ENCODE measurements at regions not wholly inside any gene's neighbourhood (a gene's known extent, or its start where the extent isn't known, plus 50 kb on each side); places are given as distances from the start of the nearest gene placed in this dataset.

- no peak for FAIRE-seq
- DNase-seq (ENCODE audit: low spot score): no peak
Measured at GRCh38 chr5:141800617-141801016, 77.6 kb downstream of the PCDH1 start.

- no peak for FAIRE-seq
- DNase-seq (ENCODE audit: low spot score): no peak
Measured at GRCh38 chr5:141799507-141800167, 78.6 kb downstream of the PCDH1 start.

- FAIRE-seq (no peak), DNase-seq (ENCODE audit: low spot score) (no peak)
Measured at GRCh38 chr5:141797425-141797824, 80.8 kb downstream of the PCDH1 start.

GRCh38 chr5:141795421-141795820, 82.8 kb downstream of the PCDH1 start:
- FAIRE-seq: no peak

GRCh38 chr5:141793881-141794280, 84.3 kb downstream of the PCDH1 start:
- no peak for FAIRE-seq
- no peak for DNase-seq (ENCODE audit: low spot score)

More at GRCh38 chr5:141795421-141795820, 82.8 kb downstream of the PCDH1 start:
- no peak for DNase-seq (ENCODE audit: low spot score)

- DNase-seq (ENCODE audit: low spot score) (no peak), FAIRE-seq (no peak)
Measured at GRCh38 chr5:141793403-141793802, 84.8 kb downstream of the PCDH1 start.

GRCh38 chr5:141790630-141791029, 87.6 kb downstream of the PCDH1 start:
- no peak for DNase-seq (ENCODE audit: low spot score)
- FAIRE-seq: no peak

GRCh38 chr5:141789330-141789729, 88.9 kb downstream of the PCDH1 start:
- no peak for DNase-seq (ENCODE audit: low spot score)
- no peak for FAIRE-seq

- no peak for FAIRE-seq
Measured at GRCh38 chr5:141788296-141788970, 89.8 kb downstream of the PCDH1 start.

GRCh38 chr5:141787376-141787775, 90.8 kb downstream of the PCDH1 start:
- DNase-seq (ENCODE audit: low spot score): no peak
- FAIRE-seq: no peak

More at GRCh38 chr5:141788296-141788970, 89.8 kb downstream of the PCDH1 start:
- no peak for DNase-seq (ENCODE audit: low spot score)

GRCh38 chr5:141786700-141787099, 91.5 kb downstream of the PCDH1 start:
- FAIRE-seq (no peak), DNase-seq (ENCODE audit: low spot score) (no peak)

- FAIRE-seq (no peak), DNase-seq (ENCODE audit: low spot score) (no peak)
Measured at GRCh38 chr5:141785711-141786110, 92.5 kb downstream of the PCDH1 start.

GRCh38 chr5:141785135-141785534, 93.1 kb downstream of the PCDH1 start:
- DNase-seq (ENCODE audit: low spot score) (no peak), FAIRE-seq (no peak)

GRCh38 chr5:141784529-141784928, 93.7 kb downstream of the PCDH1 start:
- FAIRE-seq (no peak), DNase-seq (ENCODE audit: low spot score) (no peak)

- FAIRE-seq: no peak
- DNase-seq (ENCODE audit: low spot score): no peak
Measured at GRCh38 chr5:141783947-141784296, 94.3 kb downstream of the PCDH1 start.

GRCh38 chr5:141783005-141783946, 94.9 kb downstream of the PCDH1 start:
- FAIRE-seq (no peak), DNase-seq (ENCODE audit: low spot score) (no peak)

- no peak for FAIRE-seq
- DNase-seq (ENCODE audit: low spot score): no peak
Measured at GRCh38 chr5:141781910-141782309, 96.3 kb downstream of the PCDH1 start.

- FAIRE-seq (no peak), DNase-seq (ENCODE audit: low spot score) (no peak)
Measured at GRCh38 chr5:141780952-141781781, 97.0 kb downstream of the PCDH1 start.

GRCh38 chr5:141780240-141780951, 97.8 kb downstream of the PCDH1 start:
- no peak for DNase-seq (ENCODE audit: low spot score)
- no peak for FAIRE-seq

GRCh38 chr5:141779503-141779973, 97.5 kb upstream of the ARAP3 start:
- FAIRE-seq: no peak

More at GRCh38 chr5:141779503-141779973, 97.5 kb upstream of the ARAP3 start:
- peak; percentile 46 for DNase-seq (ENCODE audit: low spot score)
